ENCODE measurements at regions not wholly inside any gene's neighbourhood (a gene's known extent, or its start where the extent isn't known, plus 50 kb on each side); places are given as distances from the start of the nearest gene placed in this dataset.

DNA sequence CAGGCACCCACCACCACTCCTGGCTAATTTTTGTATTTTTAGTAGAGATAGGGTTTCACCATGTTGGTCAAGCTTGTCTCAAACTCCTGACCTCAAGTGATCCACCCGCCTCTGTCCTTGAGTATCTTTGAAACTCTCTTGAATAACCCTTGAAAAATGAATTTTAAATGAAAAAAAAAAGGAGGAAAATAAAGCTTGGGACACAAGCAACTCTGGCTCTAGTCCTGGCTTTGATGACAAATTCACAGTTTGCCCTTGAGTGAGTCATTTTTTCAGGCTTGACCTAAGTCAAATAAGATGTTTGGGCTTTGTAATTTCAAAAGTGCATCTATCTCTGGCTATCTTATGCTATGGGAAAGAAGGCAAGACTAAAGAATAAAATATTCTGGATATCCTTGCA, 79.0 kb upstream of the TRIB2 start:
- no peak for TF ChIP-seq CTCF (IDR thresholded peaks at IDR 0.05)
- no peak for TF ChIP-seq POLR2AphosphoS5 (IDR thresholded peaks at IDR 0.05; ENCODE audit: insufficient read depth in 1 of 2, low read depth in 1 of 2)
- TF ChIP-seq POLR2A (IDR thresholded peaks at IDR 0.05) = no peak
